Activated CD4-positive, alpha-beta T cell treated with anti-CD3 and anti-CD28 coated beads, Interleukin-2, amount 10 ng/mL, durations not matched to agents 7 days and 5 days (primary cell): ENCODE measurements at regions not wholly inside any gene's neighbourhood (a gene's known extent, or its start where the extent isn't known, plus 50 kb on each side); places are given as distances from the start of the nearest gene placed in this dataset.

Experiments used
- CTCF ChIA-PET: fragments of 350-600 bp; sonication (Branson Sonifier 250); formaldehyde crosslinking; loops from one replicate; lab custom pipeline; 2021; ENCODE audit warnings: antibody characterized with exemption; lab: Charles Lee
- POLR2A ChIA-PET: fragments of 350-600 bp; sonication (Branson Sonifier 250); formaldehyde crosslinking; loops from one replicate; lab custom pipeline; 2021; ENCODE audit warnings: antibody characterized with exemption; lab: Charles Lee
- DNase-seq: peaks from one replicate; pipeline ENCODE4 v3.0.0-alpha.2; 2020
- H3K27ac Mint-ChIP-seq: one replicate; pipeline ENCODE4 v1.8.0; 2021; ENCODE audit warnings: mild to moderate bottlenecking, moderate library complexity, mixed read lengths
- H3K27me3 Mint-ChIP-seq: one replicate; pipeline ENCODE4 v1.8.0; 2021; ENCODE audit warnings: mixed read lengths
- H3K36me3 Mint-ChIP-seq: one replicate; pipeline ENCODE4 v1.8.0; 2021; ENCODE audit warnings: low read depth, mixed read lengths
- H3K4me1 Mint-ChIP-seq: one replicate; pipeline ENCODE4 v1.8.0; 2021; ENCODE audit warnings: mixed read lengths
- H3K4me3 Mint-ChIP-seq: one replicate; pipeline ENCODE4 v1.8.0; 2021; ENCODE audit warnings: mild to moderate bottlenecking, moderate library complexity, mixed read lengths
- H3K9me3 Mint-ChIP-seq: one replicate; pipeline ENCODE4 v1.8.0; 2021; ENCODE audit warnings: mixed read lengths

DNA sequence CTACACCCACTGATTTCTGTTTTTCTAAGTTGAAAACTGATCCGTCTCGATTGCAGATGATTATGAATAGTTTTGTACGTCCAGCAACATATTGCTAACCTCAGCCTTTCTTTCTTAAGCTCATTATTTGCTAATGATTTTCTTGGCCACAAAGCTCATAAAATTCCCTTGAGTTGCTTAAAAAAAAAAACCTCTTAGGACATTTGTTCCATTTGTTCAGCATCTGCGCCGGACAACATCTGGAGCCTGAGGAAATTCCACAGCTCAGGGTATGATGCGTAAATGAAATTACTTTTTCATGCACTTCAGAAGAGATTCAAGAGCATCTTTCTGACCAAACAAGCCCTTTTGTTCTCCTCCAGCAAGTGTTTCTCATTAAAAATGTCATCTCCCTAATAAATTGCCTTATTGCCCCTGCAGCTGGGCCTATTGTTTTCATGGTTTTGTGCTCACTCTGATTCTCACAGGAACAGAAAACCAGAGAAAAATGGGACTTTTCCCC, 249.1 kb upstream of the MCTP2 start:
- DNase-seq: no peak
- Mint-ChIP-seq H3K4me3 (no peak overlapping the region), H3K27me3 (peaks cover 2% of the 10 kb centered on the region), H3K27ac (no peak overlapping the region), H3K9me3 (no peaks in the 10 kb centered on the region), H3K4me1 (peaks cover 11% of the 10 kb centered on the region), H3K36me3 (no peaks in the 10 kb centered on the region)
- ChIA-PET POLR2A (no interaction called here), CTCF (no interaction called here)

- Mint-ChIP-seq H3K27ac (no peak overlapping the region), H3K9me3 (no peaks in the 10 kb centered on the region), H3K36me3 (no peaks in the 10 kb centered on the region), H3K4me1 (peaks cover 6% of the 10 kb centered on the region), H3K4me3 (no peak overlapping the region), H3K27me3 (peaks cover 2% of the 10 kb centered on the region)
- ChIA-PET POLR2A (no interaction called here), CTCF (no interaction called here)
- DNase-seq: no peak
Observed at GRCh38 chr15:93981706-93982105, 249.7 kb upstream of the MCTP2 start.

GRCh38 chr15:93980261-93980911, 251.0 kb upstream of the MCTP2 start:
- CTCF ChIA-PET: interaction anchor here (0.6 kb wide), 1 partner anchor 122 kb away, joined by 3 read pairs; no protein-coding TSS in a partner anchor
- Mint-ChIP-seq H3K4me3 (no peak overlapping the region), H3K27ac (no peak overlapping the region), H3K4me1 (no peaks in the 10 kb centered on the region), H3K9me3 (no peaks in the 10 kb centered on the region), H3K27me3 (peaks cover 2% of the 10 kb centered on the region), H3K36me3 (no peaks in the 10 kb centered on the region)
- no peak for DNase-seq
- POLR2A ChIA-PET: no interaction called here

GRCh38 chr15:93974804-93975481, 256.4 kb upstream of the MCTP2 start:
- H3K27me3 Mint-ChIP-seq: no peaks in the 10 kb centered on the region
- POLR2A ChIA-PET: no interaction called here
- no peak for DNase-seq
- H3K27ac Mint-ChIP-seq: no peak overlapping the region
- CTCF ChIA-PET: no interaction called here
- no peaks in the 10 kb centered on the region for H3K4me1 Mint-ChIP-seq
- no peaks in the 10 kb centered on the region for H3K36me3 Mint-ChIP-seq
- H3K9me3 Mint-ChIP-seq: no peaks in the 10 kb centered on the region
- H3K4me3 Mint-ChIP-seq: no peak overlapping the region

GRCh38 chr15:93973287-93973686, 258.1 kb upstream of the MCTP2 start:
- Mint-ChIP-seq H3K27me3 (no peaks in the 10 kb centered on the region), H3K4me1 (no peaks in the 10 kb centered on the region), H3K4me3 (no peak overlapping the region), H3K36me3 (no peaks in the 10 kb centered on the region), H3K27ac (no peak overlapping the region), H3K9me3 (no peaks in the 10 kb centered on the region)
- ChIA-PET POLR2A (no interaction called here), CTCF (no interaction called here)
- no peak for DNase-seq

- Mint-ChIP-seq H3K4me3 (no peak overlapping the region), H3K4me1 (no peaks in the 10 kb centered on the region), H3K9me3 (no peaks in the 10 kb centered on the region), H3K27ac (no peak overlapping the region), H3K36me3 (no peaks in the 10 kb centered on the region), H3K27me3 (no peaks in the 10 kb centered on the region)
- ChIA-PET POLR2A (no interaction called here), CTCF (no interaction called here)
- DNase-seq: no peak
Observed at GRCh38 chr15:93968773-93969172, 262.6 kb upstream of the MCTP2 start.

GRCh38 chr15:93965304-93965908, 266.0 kb upstream of the MCTP2 start:
- no peaks in the 10 kb centered on the region for H3K4me1 Mint-ChIP-seq
- H3K4me3 Mint-ChIP-seq: no peak overlapping the region
- POLR2A ChIA-PET: no interaction called here
- peaks cover 3% of the 10 kb centered on the region for H3K27me3 Mint-ChIP-seq
- no peaks in the 10 kb centered on the region for H3K36me3 Mint-ChIP-seq
- H3K9me3 Mint-ChIP-seq: no peaks in the 10 kb centered on the region
- no peak for DNase-seq
- CTCF ChIA-PET: no interaction called here
- no peak overlapping the region for H3K27ac Mint-ChIP-seq

- Mint-ChIP-seq H3K9me3 (no peaks in the 10 kb centered on the region), H3K4me1 (no peaks in the 10 kb centered on the region), H3K36me3 (no peaks in the 10 kb centered on the region), H3K4me3 (no peak overlapping the region), H3K27ac (no peak overlapping the region), H3K27me3 (peaks cover 2% of the 10 kb centered on the region)
- ChIA-PET CTCF (no interaction called here), POLR2A (no interaction called here)
- DNase-seq: no peak
Observed at GRCh38 chr15:93954985-93955571, 276.3 kb upstream of the MCTP2 start.

GRCh38 chr15:93948726-93949125, 282.6 kb upstream of the MCTP2 start:
- no peak overlapping the region for H3K4me3 Mint-ChIP-seq
- no peak for DNase-seq
- no peak overlapping the region for H3K27ac Mint-ChIP-seq
- no peaks in the 10 kb centered on the region for H3K4me1 Mint-ChIP-seq
- H3K9me3 Mint-ChIP-seq: peaks cover 2% of the 10 kb centered on the region
- ChIA-PET POLR2A (no interaction called here), CTCF (no interaction called here)
- H3K27me3 Mint-ChIP-seq: no peaks in the 10 kb centered on the region
- no peaks in the 10 kb centered on the region for H3K36me3 Mint-ChIP-seq

GRCh38 chr15:93943586-93943985, 287.8 kb upstream of the MCTP2 start:
- no peak overlapping the region for H3K4me3 Mint-ChIP-seq
- CTCF ChIA-PET: no interaction called here

GRCh38 chr15:93942269-93942694, 289.1 kb upstream of the MCTP2 start:
- peaks cover 3% of the 10 kb centered on the region for H3K27me3 Mint-ChIP-seq
- H3K9me3 Mint-ChIP-seq: peaks cover 2% of the 10 kb centered on the region
- H3K36me3 Mint-ChIP-seq: no peaks in the 10 kb centered on the region
- ChIA-PET CTCF (interaction anchor here (0.6 to 0.9 kb wide), 3 partner anchors 10 to 777 kb away, joined by 3 read pairs; no protein-coding TSS in a partner anchor), POLR2A (no interaction called here)
- no peak overlapping the region for H3K4me3 Mint-ChIP-seq
- H3K27ac Mint-ChIP-seq: no peak overlapping the region
- DNase-seq: no peak
- H3K4me1 Mint-ChIP-seq: no peaks in the 10 kb centered on the region

More at GRCh38 chr15:93943586-93943985, 287.8 kb upstream of the MCTP2 start:
- H3K27ac Mint-ChIP-seq: no peak overlapping the region
- POLR2A ChIA-PET: no interaction called here
- peaks cover 2% of the 10 kb centered on the region for H3K9me3 Mint-ChIP-seq
- no peaks in the 10 kb centered on the region for H3K36me3 Mint-ChIP-seq
- H3K27me3 Mint-ChIP-seq: no peaks in the 10 kb centered on the region
- no peaks in the 10 kb centered on the region for H3K4me1 Mint-ChIP-seq
- DNase-seq: no peak

- CTCF ChIA-PET: interaction anchor here (0.6 to 0.9 kb wide), 3 partner anchors 10 to 776 kb away, joined by 3 read pairs; no protein-coding TSS in a partner anchor
- H3K36me3 Mint-ChIP-seq: no peaks in the 10 kb centered on the region
Observed at GRCh38 chr15:93941697-93942096, 289.7 kb upstream of the MCTP2 start.

GRCh38 chr15:93940226-93940625, 291.1 kb upstream of the MCTP2 start:
- Mint-ChIP-seq H3K4me3 (no peak overlapping the region), H3K36me3 (no peaks in the 10 kb centered on the region), H3K27me3 (peaks cover 3% of the 10 kb centered on the region), H3K27ac (no peak overlapping the region), H3K9me3 (peaks cover under 1% of the 10 kb centered on the region), H3K4me1 (no peaks in the 10 kb centered on the region)
- DNase-seq: no peak
- ChIA-PET POLR2A (no interaction called here), CTCF (no interaction called here)

More at GRCh38 chr15:93941697-93942096, 289.7 kb upstream of the MCTP2 start:
- DNase-seq: no peak
- Mint-ChIP-seq H3K4me1 (no peaks in the 10 kb centered on the region), H3K27ac (no peak overlapping the region), H3K27me3 (peaks cover 3% of the 10 kb centered on the region), H3K9me3 (peaks cover 2% of the 10 kb centered on the region), H3K4me3 (no peak overlapping the region)
- POLR2A ChIA-PET: no interaction called here
